Neuronal stem cell (in vitro differentiated cells): ENCODE measurements at regions not wholly inside any gene's neighbourhood (a gene's known extent, or its start where the extent isn't known, plus 50 kb on each side); places are given as distances from the start of the nearest gene placed in this dataset.

Source experiments
- DNase-seq: peaks from one replicate; pipeline ENCODE4 v3.0.0-alpha.2; 2013; ENCODE audit warnings: low spot score
- H2AFZ ChIP-seq: one replicate; pipeline ENCODE4 v1.6.1; 2013; ENCODE audit warnings: mild to moderate bottlenecking, low read length, inconsistent platforms
- H2AK5ac ChIP-seq: 2 replicates; pipeline ENCODE4 v1.6.1; 2013; ENCODE audit warnings: low read depth, mild to moderate bottlenecking, inconsistent platforms, low read length, moderate library complexity, mixed read lengths
- H2BK120ac ChIP-seq: 2 replicates; pipeline ENCODE4 v1.6.1; 2013; ENCODE audit warnings: low read depth, mild to moderate bottlenecking, inconsistent platforms, low read length, moderate library complexity, mixed read lengths
- H2BK12ac ChIP-seq: one replicate; pipeline ENCODE4 v1.6.1; 2013; ENCODE audit warnings: low read length, inconsistent platforms
- H2BK15ac ChIP-seq: 2 replicates; pipeline ENCODE4 v1.6.1; 2013; ENCODE audit warnings: mild to moderate bottlenecking, low read length, inconsistent platforms, mixed read lengths
- H2BK5ac ChIP-seq: one replicate; pipeline ENCODE4 v1.6.1; 2013; ENCODE audit warnings: inconsistent platforms, mild to moderate bottlenecking, low read length, moderate library complexity
- H3K14ac ChIP-seq: one replicate; pipeline ENCODE4 v1.6.1; 2013; ENCODE audit warnings: low read length, inconsistent platforms
- H3K18ac ChIP-seq: 2 replicates; pipeline ENCODE4 v1.6.1; 2013; ENCODE audit warnings: low read length, inconsistent platforms
- H3K23ac ChIP-seq: 2 replicates; pipeline ENCODE4 v1.6.1; 2013; ENCODE audit warnings: low read depth, mild to moderate bottlenecking, mixed read lengths, low read length, inconsistent platforms; ENCODE audit not compliant: poor library complexity
- H3K27ac ChIP-seq: replicated peaks from 3 replicates; pipeline ENCODE4 v1.5.1; 2013; ENCODE audit warnings: low read length, inconsistent platforms
- H3K27me3 ChIP-seq, 3 experiments: 2 replicates each; pipeline ENCODE4 v1.6.1; 2013; ENCODE audit warnings: low read length in 3 of 3, mild to moderate bottlenecking in 2 of 3, inconsistent platforms in 1 of 3, low read depth in 1 of 3, mixed read lengths in 1 of 3, moderate library complexity in 1 of 3; ENCODE audit not compliant: control insufficient read depth in 3 of 3, insufficient read depth in 3 of 3
- H3K36me3 ChIP-seq, 2 donors: replicated peaks in 1 of 2; 2 replicates each; pipeline ENCODE4 v1.6.1; 2013; ENCODE audit warnings: low read length in 2 of 2; ENCODE audit not compliant: control insufficient read depth in 2 of 2, insufficient read depth in 2 of 2
- H3K4ac ChIP-seq: 2 replicates; pipeline ENCODE4 v1.6.1; 2013; ENCODE audit warnings: inconsistent platforms, mild to moderate bottlenecking, low read length, moderate library complexity
- H3K4me1 ChIP-seq, 2 donors: 1 replicate in 1 of 2; 2 replicates in 1 of 2; pipeline ENCODE4 v1.6.1; 2013; ENCODE audit warnings: low read length in 2 of 2, low read depth in 1 of 2; ENCODE audit not compliant: control insufficient read depth in 2 of 2, insufficient read depth in 1 of 2
- H3K4me2 ChIP-seq: one replicate; pipeline ENCODE4 v1.6.1; 2013; ENCODE audit warnings: mild to moderate bottlenecking, low read length, inconsistent platforms; ENCODE audit not compliant: insufficient read depth, poor library complexity, severe bottlenecking
- H3K4me3 ChIP-seq, 2 donors: 2 replicates each; pipeline ENCODE4 v1.5.1; 2013; ENCODE audit warnings: low read length in 2 of 2, mild to moderate bottlenecking in 2 of 2, inconsistent platforms in 1 of 2, moderate library complexity in 1 of 2
- H3K79me1 ChIP-seq: one replicate; pipeline ENCODE4 v1.6.1; 2013; ENCODE audit warnings: low read depth, mild to moderate bottlenecking, inconsistent platforms, low read length, moderate library complexity
- H3K9ac ChIP-seq: one replicate; pipeline ENCODE4 v1.6.1; 2013; ENCODE audit warnings: mild to moderate bottlenecking, low read depth, low read length, inconsistent platforms; ENCODE audit not compliant: poor library complexity
- H3K9me3 ChIP-seq, 2 donors: replicated peaks in 1 of 2; 2 replicates each; pipeline versions ENCODE3 to v1.6.1; 2013; ENCODE audit warnings: low read length in 2 of 2, mild to moderate bottlenecking in 2 of 2, inconsistent platforms in 1 of 2, low read depth in 1 of 2, mixed read lengths in 1 of 2, moderate library complexity in 1 of 2; ENCODE audit not compliant: control insufficient read depth in 2 of 2, insufficient read depth in 1 of 2
- H4K8ac ChIP-seq: one replicate; pipeline ENCODE4 v1.6.1; 2013; ENCODE audit warnings: low read depth, mild to moderate bottlenecking, inconsistent platforms, low read length, moderate library complexity
- H4K91ac ChIP-seq: one replicate; pipeline ENCODE4 v1.6.1; 2013; ENCODE audit warnings: low read length, low read depth, mild to moderate bottlenecking, inconsistent platforms; ENCODE audit not compliant: poor library complexity
- WGBS, 2 donors: extraction: QIAGEN DNeasy Blood & Tissue Kit; methylation state at CpG; one replicate each; pipeline ENCODE4 v1.1.7; 2013; ENCODE audit warnings: missing lambda C conversion rate in 2 of 2, mixed read lengths in 1 of 2; ENCODE audit not compliant: insufficient read length in 2 of 2, insufficient replicate concordance in 1 of 2; ENCODE audit errors: extremely low coverage in 2 of 2; 5-methylcytosine and 5-hydroxymethylcytosine counted together

DNA sequence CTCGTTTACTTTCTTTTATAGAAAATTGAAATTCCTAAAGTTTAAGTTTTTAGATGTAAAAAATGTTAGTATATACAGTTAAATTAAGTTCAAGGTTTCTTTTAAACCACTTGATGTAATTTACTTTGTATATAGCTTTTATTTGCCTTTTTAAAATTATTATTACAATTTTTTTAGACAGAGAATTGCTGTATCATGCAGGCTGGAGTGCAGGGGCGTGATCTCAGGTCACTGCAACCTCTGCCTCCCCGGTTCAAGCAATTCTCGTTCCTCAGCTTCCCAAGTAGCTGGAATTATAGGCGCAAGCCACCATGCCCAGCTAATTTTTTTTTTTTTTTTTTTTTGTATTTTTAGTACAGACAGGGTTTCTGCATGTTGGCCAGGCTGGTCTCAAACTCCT lies 75.0 kb downstream of the KCNRG start:
- no peaks in the 10 kb centered on the region for H3K27me3 ChIP-seq
- H2BK12ac ChIP-seq = no peak overlapping the region
- H3K4me3 ChIP-seq = no peak overlapping the region
- H3K4ac ChIP-seq = no peak overlapping the region
- no peak overlapping the region for H2AFZ ChIP-seq
- no peaks in the 10 kb centered on the region for H3K79me1 ChIP-seq
- no peak overlapping the region for H2AK5ac ChIP-seq
- H3K23ac ChIP-seq = no peak overlapping the region
- no peak overlapping the region for H4K91ac ChIP-seq
- WGBS, 2 donors = no CpG with 5 or more reads among the region's 5 CpGs
- H3K9ac ChIP-seq = no peak overlapping the region
- no peak for DNase-seq
- H2BK15ac ChIP-seq = no peak overlapping the region
- no peak overlapping the region for H3K14ac ChIP-seq
- peaks cover 1% of the 10 kb centered on the region in 2 donors for H3K4me1 ChIP-seq
- H3K9me3 ChIP-seq = peaks cover 0 to 2% of the 10 kb centered on the region in 2 donors
- H3K18ac ChIP-seq = no peak overlapping the region
- no peak overlapping the region for H2BK5ac ChIP-seq
- H3K36me3 ChIP-seq = peaks cover 0 to 8% of the 10 kb centered on the region in 2 donors
- no peak overlapping the region for H4K8ac ChIP-seq
- no peak overlapping the region for H3K4me2 ChIP-seq
- no peak overlapping the region for H2BK120ac ChIP-seq
- H3K27ac ChIP-seq = no peak overlapping the region

DNA sequence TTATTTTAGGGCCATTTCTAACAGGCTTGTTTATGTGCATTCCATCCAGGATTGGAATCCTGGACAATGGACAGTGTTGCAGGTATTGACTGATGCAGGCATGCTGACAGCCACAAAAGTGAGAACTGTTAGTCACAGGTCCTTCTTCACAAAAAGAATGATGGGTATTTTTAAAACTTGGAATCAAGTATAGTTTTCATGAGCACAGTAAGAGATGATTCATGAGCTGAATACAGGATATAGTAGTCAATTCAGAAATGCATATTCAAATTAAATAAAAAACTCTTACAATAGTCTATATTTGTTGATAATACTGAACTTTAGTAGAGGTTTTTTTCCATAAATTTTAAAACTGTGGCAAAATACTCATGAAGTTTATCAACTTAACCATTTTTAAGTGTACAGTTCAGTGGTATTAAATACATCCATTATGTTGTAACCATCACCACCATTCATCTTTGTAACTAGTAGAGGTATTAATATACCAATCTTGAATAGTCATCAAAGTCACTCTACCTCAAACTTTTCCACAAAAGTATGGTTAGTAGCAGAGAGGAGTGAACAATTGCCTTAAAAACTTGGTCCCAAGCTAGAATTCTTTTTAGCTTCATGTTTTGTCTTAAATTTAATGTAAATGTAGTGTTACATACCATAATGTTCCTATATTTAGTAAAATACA lies 79.5 kb downstream of the KCNRG start:
- Histone ChIP-seq H3K23ac (no peak overlapping the region), H3K4me1 (no peaks in the 10 kb centered on the region), H4K8ac (no peak overlapping the region), H3K14ac (no peak overlapping the region), H3K4me2 (no peak overlapping the region), H2BK15ac (no peak overlapping the region), H4K91ac (no peak overlapping the region), H3K9ac (no peak overlapping the region), H3K9me3 (peaks cover 6 to 21% of the 10 kb centered on the region in 2 donors), H3K79me1 (peaks cover 2% of the 10 kb centered on the region), H3K27me3 (no peaks in the 10 kb centered on the region), H2BK12ac (no peak overlapping the region), H2AK5ac (no peak overlapping the region), H2BK120ac (no peak overlapping the region), H2BK5ac (no peak overlapping the region), H3K18ac (no peak overlapping the region), H2AFZ (no peak overlapping the region), H3K36me3 (peaks cover 3 to 7% of the 10 kb centered on the region in 2 donors), H3K27ac (no peak overlapping the region), H3K4ac (no peak overlapping the region), H3K4me3 (no peak overlapping the region)
- no peak for DNase-seq

GRCh38 chr13:50098693-50099092 lies 83.4 kb downstream of the KCNRG start:
- Histone ChIP-seq H2AK5ac (no peak overlapping the region), H3K14ac (no peak overlapping the region), H3K27me3 (no peaks in the 10 kb centered on the region), H3K23ac (no peak overlapping the region), H3K79me1 (peaks cover 2% of the 10 kb centered on the region), H3K4me3 (no peak overlapping the region), H3K4ac (no peak overlapping the region), H3K9me3 (peaks cover 6 to 24% of the 10 kb centered on the region in 2 donors), H3K9ac (no peak overlapping the region), H3K4me2 (no peak overlapping the region), H3K4me1 (no peaks in the 10 kb centered on the region), H4K91ac (no peak overlapping the region), H2BK120ac (no peak overlapping the region), H2AFZ (no peak overlapping the region), H3K36me3 (peaks cover 3 to 7% of the 10 kb centered on the region in 2 donors), H2BK5ac (no peak overlapping the region), H4K8ac (no peak overlapping the region), H3K18ac (no peak overlapping the region), H3K27ac (no peak overlapping the region), H2BK12ac (no peak overlapping the region), H2BK15ac (no peak overlapping the region)
- no peak for DNase-seq
- WGBS, 2 donors = no CpG with 5 or more reads among the region's 1 CpG

DNA sequence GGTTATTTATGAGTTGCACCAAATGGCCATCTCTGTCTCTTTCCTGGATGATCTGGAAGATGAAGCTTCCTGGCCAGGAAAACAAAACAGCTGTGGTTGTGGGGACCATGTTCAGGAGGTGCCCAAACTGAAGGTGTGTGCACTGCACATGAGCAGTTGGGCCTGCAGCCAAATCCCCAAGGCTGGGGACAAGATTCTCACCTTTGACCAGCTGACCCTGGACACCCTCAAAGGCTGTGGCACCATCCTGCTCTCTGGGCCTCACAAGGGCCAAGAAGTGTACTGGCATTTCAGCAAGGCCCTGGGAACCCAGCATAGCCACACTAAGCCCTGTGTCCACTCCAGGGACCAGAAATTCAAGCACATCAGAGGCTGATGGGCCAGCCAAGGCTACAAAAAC lies 84.2 kb downstream of the KCNRG start:
- Histone ChIP-seq H2AK5ac (no peak overlapping the region), H2BK12ac (no peak overlapping the region), H3K4me1 (no peaks in the 10 kb centered on the region), H3K27ac (no peak overlapping the region), H2AFZ (no peak overlapping the region), H3K4me2 (no peak overlapping the region), H3K36me3 (peaks cover 3 to 7% of the 10 kb centered on the region in 2 donors), H2BK15ac (no peak overlapping the region), H3K14ac (no peak overlapping the region), H2BK5ac (no peak overlapping the region), H3K23ac (no peak overlapping the region), H3K79me1 (peaks cover 2% of the 10 kb centered on the region), H3K18ac (no peak overlapping the region), H2BK120ac (no peak overlapping the region), H3K9ac (no peak overlapping the region), H4K91ac (no peak overlapping the region), H3K9me3 (peaks cover 6 to 23% of the 10 kb centered on the region in 2 donors), H3K4me3 (no peak overlapping the region), H4K8ac (no peak overlapping the region), H3K27me3 (no peaks in the 10 kb centered on the region), H3K4ac (no peak overlapping the region)
- DNase-seq = no peak
